Spleen (tissue), 7 donors: ENCODE measurements at regions not wholly inside any gene's neighbourhood (a gene's known extent, or its start where the extent isn't known, plus 50 kb on each side); places are given as distances from the start of the nearest gene placed in this dataset.

ENCODE experiments used
- POLR2A ChIP-seq, 3 donors: fragments of 450-650 bp; IDR thresholded peaks; one replicate each; pipeline ENCODE4 v1.5.1; 2017; ENCODE audit warnings: antibody characterized with exemption in 3 of 3, mild to moderate bottlenecking in 1 of 3
- POLR2AphosphoS5 ChIP-seq, 3 donors: sonication (generic); formaldehyde crosslinking; IDR thresholded peaks; one replicate each; pipeline ENCODE4 v1.5.1; 2017; ENCODE audit warnings: antibody characterized with exemption in 3 of 3
- TF ChIP-seq, protein P1 (sequence below), 11 experiments: fragments of 200-600 bp in 7 of 11; fragments of 450-650 bp in 4 of 11; sonication (generic) in 4 of 11; IDR thresholded peaks in 8 of 11; conservative IDR thresholded peaks in 3 of 11; 1 replicate in 7 of 11; 2 replicates in 4 of 11; pipeline versions ENCODE4 v1.4.0 to v1.8.0; 2016 to 2021; ENCODE audit warnings: antibody characterized with exemption in 11 of 11, inconsistent platforms in 4 of 11, mild to moderate bottlenecking in 1 of 11
- donor health status: DM: no; HTN: no; CAD: no; lungs with moderate emphysema.
- donor health status: DM: no; HTN: no; CAD: no.
- donor health status: DM: no; HTN: no; CAD: no.

DNA sequence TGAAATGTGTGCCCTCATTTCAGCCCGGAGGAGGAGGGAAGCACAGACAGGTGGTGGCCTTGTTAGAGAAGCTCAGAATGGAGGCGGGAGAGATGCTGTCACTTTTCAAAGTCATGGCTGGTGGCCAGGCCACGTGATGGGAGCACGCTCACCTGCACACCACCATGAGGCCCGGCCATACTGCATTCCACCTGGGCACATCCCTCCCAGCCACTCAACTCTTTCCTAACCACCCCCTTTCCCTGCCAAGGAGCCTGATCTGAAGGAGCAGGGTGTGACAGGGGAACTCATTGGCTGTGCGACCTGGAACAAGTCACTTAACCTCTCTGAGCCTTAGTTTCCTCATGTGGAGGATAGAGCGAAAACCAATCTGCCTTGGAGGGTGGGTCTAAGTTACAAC lies 364.5 kb downstream of the CTTN start:
- no peak for TF ChIP-seq POLR2AphosphoS5 (IDR thresholded peaks at IDR 0.05)
- TF ChIP-seq, protein P1, sequence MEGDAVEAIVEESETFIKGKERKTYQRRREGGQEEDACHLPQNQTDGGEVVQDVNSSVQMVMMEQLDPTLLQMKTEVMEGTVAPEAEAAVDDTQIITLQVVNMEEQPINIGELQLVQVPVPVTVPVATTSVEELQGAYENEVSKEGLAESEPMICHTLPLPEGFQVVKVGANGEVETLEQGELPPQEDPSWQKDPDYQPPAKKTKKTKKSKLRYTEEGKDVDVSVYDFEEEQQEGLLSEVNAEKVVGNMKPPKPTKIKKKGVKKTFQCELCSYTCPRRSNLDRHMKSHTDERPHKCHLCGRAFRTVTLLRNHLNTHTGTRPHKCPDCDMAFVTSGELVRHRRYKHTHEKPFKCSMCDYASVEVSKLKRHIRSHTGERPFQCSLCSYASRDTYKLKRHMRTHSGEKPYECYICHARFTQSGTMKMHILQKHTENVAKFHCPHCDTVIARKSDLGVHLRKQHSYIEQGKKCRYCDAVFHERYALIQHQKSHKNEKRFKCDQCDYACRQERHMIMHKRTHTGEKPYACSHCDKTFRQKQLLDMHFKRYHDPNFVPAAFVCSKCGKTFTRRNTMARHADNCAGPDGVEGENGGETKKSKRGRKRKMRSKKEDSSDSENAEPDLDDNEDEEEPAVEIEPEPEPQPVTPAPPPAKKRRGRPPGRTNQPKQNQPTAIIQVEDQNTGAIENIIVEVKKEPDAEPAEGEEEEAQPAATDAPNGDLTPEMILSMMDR (IDR thresholded peaks at IDR 0.05 in 8 of 11, conservative IDR thresholded peaks at IDR 0.05 in 3 of 11), result no peak
- no peak for TF ChIP-seq POLR2A (IDR thresholded peaks at IDR 0.05)
